Loucy (cell line): ENCODE measurements at regions not wholly inside any gene's neighbourhood (a gene's known extent, or its start where the extent isn't known, plus 50 kb on each side); places are given as distances from the start of the nearest gene placed in this dataset.

Experiments used
- EZH2phosphoT487 ChIP-seq: fragments of 200-600 bp; IDR thresholded peaks from 2 replicates; pipeline ENCODE4 v1.6.1; 2018; ENCODE audit warnings: antibody characterized with exemption, mild to moderate bottlenecking, moderate library complexity, borderline replicate concordance
- TF ChIP-seq, protein P1 (sequence below): fragments of 200-600 bp; sonication (generic); conservative IDR thresholded peaks from 2 replicates; pipeline ENCODE4 v1.5.1; 2014; ENCODE audit warnings: mild to moderate bottlenecking, antibody characterized with exemption, low read length

DNA sequence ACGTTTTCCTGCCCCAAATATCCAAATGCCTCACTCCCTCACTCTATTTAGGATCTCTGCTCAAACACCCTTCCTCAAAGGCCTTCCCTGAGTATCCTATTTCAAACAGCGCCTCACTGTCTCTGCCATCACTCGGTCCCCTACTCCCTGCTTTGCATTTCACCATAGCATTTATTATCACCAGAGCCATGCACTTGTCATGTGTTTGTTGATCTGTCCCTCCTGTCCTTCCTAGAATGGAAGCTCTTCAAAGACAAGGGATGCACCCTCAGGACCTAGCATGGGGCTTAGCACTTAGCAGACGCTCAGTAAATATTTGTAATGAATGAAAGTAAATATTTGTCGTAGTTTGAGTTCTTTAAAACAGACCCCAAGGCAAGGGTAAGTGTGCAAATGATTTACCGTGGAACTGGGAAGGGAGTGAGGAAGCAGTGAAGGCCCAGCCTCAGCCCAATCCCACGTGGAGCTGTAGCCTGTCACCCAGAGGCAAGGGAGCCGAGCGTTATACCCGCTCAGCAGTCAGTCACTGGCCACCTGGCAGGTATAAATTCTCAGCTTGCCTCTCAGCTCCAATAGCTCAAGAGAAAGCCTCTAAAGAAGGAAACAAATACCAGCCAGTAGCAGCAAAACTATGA, 97.7 kb upstream of the KIF2A start:
- TF ChIP-seq, protein P1, sequence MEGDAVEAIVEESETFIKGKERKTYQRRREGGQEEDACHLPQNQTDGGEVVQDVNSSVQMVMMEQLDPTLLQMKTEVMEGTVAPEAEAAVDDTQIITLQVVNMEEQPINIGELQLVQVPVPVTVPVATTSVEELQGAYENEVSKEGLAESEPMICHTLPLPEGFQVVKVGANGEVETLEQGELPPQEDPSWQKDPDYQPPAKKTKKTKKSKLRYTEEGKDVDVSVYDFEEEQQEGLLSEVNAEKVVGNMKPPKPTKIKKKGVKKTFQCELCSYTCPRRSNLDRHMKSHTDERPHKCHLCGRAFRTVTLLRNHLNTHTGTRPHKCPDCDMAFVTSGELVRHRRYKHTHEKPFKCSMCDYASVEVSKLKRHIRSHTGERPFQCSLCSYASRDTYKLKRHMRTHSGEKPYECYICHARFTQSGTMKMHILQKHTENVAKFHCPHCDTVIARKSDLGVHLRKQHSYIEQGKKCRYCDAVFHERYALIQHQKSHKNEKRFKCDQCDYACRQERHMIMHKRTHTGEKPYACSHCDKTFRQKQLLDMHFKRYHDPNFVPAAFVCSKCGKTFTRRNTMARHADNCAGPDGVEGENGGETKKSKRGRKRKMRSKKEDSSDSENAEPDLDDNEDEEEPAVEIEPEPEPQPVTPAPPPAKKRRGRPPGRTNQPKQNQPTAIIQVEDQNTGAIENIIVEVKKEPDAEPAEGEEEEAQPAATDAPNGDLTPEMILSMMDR, result no peak
- TF ChIP-seq EZH2phosphoT487, result no peak
